ENCODE measurements at regions not wholly inside any gene's neighbourhood (a gene's known extent, or its start where the extent isn't known, plus 50 kb on each side); places are given as distances from the start of the nearest gene placed in this dataset.
"Not testable (repeated sequence)": the region's sequence is repeated elsewhere in the genome, so short reads cannot be mapped to it uniquely, and the experiment has no call there.

DNA sequence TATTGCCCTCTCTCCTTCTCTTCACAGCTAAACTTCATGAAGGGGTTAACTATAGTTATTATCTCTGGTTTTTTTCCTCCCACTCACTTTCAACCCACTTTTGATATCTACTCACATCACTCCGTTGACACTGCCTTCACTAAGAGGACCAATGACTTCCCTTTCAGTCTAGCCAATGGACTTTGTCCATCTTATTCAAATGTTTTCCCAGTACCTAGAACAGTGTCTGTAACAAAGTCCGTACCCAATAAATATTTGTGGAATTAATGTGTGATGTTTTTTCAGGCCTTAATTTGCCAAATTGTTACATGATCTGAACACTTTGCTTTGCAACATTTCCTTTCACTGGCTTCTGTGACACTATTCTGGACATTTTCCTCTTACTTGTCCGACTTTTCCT, 106.0 kb upstream of the AR start:
- no peaks in the 10 kb centered on the region for H3K27me3 Mint-ChIP-seq
- H3K9me3 Mint-ChIP-seq, result peaks cover 3% of the 10 kb centered on the region
- no peak overlapping the region for H3K4me3 Mint-ChIP-seq
- Histone ChIP-seq H3K4me3 (ENCODE audit: low read length) (no peak overlapping the region), H3K27ac (ENCODE audit: low read depth in 1 of 2, low read length in 2 of 2) (no peak overlapping the region), H3K36me3 (ENCODE audit: insufficient read depth, low read length) (no peaks in the 10 kb centered on the region), H3K27me3 (ENCODE audit: control insufficient read depth in 1 of 2, insufficient read depth in 2 of 2, low read length in 2 of 2) (no peaks in the 10 kb centered on the region), H3K4me1 (ENCODE audit: insufficient read depth, low read length) (no peaks in the 10 kb centered on the region), H3K9me3 (ENCODE audit: control insufficient read depth in 1 of 2, insufficient read depth in 1 of 2, low read length in 2 of 2) (no peaks in the 10 kb centered on the region)
- intact Hi-C loops (cut with DNase I, micrococcal nuclease), result no loop called here
- ATAC-seq (ENCODE audit: poor library complexity) (no peak), DNase-seq (no peak)
- H3K4me1 Mint-ChIP-seq (ENCODE audit: low read depth), result no peaks in the 10 kb centered on the region
- H3K27ac Mint-ChIP-seq, result no peak overlapping the region
- ChIA-PET POLR2A (no interaction called here), CTCF (no interaction called here)
- no peaks in the 10 kb centered on the region for H3K36me3 Mint-ChIP-seq (ENCODE audit: low read depth)
- TF ChIP-seq, protein P1, sequence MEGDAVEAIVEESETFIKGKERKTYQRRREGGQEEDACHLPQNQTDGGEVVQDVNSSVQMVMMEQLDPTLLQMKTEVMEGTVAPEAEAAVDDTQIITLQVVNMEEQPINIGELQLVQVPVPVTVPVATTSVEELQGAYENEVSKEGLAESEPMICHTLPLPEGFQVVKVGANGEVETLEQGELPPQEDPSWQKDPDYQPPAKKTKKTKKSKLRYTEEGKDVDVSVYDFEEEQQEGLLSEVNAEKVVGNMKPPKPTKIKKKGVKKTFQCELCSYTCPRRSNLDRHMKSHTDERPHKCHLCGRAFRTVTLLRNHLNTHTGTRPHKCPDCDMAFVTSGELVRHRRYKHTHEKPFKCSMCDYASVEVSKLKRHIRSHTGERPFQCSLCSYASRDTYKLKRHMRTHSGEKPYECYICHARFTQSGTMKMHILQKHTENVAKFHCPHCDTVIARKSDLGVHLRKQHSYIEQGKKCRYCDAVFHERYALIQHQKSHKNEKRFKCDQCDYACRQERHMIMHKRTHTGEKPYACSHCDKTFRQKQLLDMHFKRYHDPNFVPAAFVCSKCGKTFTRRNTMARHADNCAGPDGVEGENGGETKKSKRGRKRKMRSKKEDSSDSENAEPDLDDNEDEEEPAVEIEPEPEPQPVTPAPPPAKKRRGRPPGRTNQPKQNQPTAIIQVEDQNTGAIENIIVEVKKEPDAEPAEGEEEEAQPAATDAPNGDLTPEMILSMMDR (IDR thresholded peaks at IDR 0.05), result no peak

DNA sequence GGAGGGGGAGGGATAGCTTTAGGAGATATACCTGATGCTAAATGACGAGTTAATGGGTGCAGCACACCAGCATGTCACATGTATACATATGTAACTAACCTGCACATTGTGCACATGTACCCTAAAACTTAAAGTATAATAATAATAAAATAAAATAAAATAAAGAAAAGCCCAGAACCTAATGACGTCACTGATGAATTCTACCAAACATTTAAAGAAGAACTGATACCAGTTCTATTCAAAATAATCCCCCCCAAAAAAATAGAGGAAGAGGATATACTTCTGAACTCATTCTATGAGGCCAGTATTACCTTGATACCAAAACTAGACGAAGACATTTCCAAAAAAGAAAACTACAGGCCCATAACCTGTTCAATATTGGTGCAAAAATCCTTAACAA, 68.6 kb upstream of the AR start:
- H3K36me3 ChIP-seq (ENCODE audit: insufficient read depth, low read length); H3K9me3 ChIP-seq (ENCODE audit: control insufficient read depth in 1 of 2, insufficient read depth in 1 of 2, low read length in 2 of 2); POLR2A ChIA-PET; H3K4me1 Mint-ChIP-seq (ENCODE audit: low read depth); H3K4me1 ChIP-seq (ENCODE audit: insufficient read depth, low read length); H3K27me3 Mint-ChIP-seq; H3K4me3 Mint-ChIP-seq; H3K27ac Mint-ChIP-seq; H3K27me3 ChIP-seq (ENCODE audit: control insufficient read depth in 1 of 2, insufficient read depth in 2 of 2, low read length in 2 of 2); CTCF ChIA-PET; DNase-seq; intact Hi-C loops (cut with DNase I, micrococcal nuclease); H3K27ac ChIP-seq (ENCODE audit: low read depth in 1 of 2, low read length in 2 of 2); ATAC-seq (ENCODE audit: poor library complexity); H3K9me3 Mint-ChIP-seq; H3K36me3 Mint-ChIP-seq (ENCODE audit: low read depth); H3K4me3 ChIP-seq (ENCODE audit: low read length): not testable (repeated sequence)

DNA sequence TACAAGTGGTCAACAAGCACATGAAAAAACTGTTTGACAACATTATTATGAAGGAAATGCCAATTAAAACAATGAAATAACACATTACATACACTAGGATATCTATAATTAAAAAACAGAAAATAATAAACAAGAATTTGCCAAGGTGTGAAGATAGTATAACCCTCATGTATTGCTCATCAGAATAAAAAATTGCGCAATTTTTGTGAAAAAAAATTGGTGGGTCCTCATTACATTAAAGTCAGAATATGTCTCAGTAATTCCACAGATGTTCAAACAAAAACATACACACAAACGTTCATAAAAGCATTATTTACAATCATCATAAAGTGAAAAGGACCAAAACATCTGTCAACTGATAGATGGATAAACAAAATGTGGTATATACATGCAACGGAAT, 63.0 kb upstream of the AR start:
- no peak for ATAC-seq (ENCODE audit: poor library complexity)
- CTCF ChIA-PET, result no interaction called here
- no peak overlapping the region for H3K4me3 Mint-ChIP-seq
- no peaks in the 10 kb centered on the region for H3K36me3 ChIP-seq (ENCODE audit: insufficient read depth, low read length)
- H3K9me3 Mint-ChIP-seq, result no peaks in the 10 kb centered on the region
- H3K9me3 ChIP-seq (ENCODE audit: control insufficient read depth in 1 of 2, insufficient read depth in 1 of 2, low read length in 2 of 2), result no peaks in the 10 kb centered on the region
- intact Hi-C loops (cut with DNase I, micrococcal nuclease), result no loop called here
- no peaks in the 10 kb centered on the region for H3K27me3 Mint-ChIP-seq
- TF ChIP-seq, protein P1 (IDR thresholded peaks at IDR 0.05), result no peak
- H3K4me3 ChIP-seq (ENCODE audit: low read length), result no peak overlapping the region
- no peaks in the 10 kb centered on the region for H3K36me3 Mint-ChIP-seq (ENCODE audit: low read depth)
- POLR2A ChIA-PET, result no interaction called here
- H3K27ac ChIP-seq (ENCODE audit: low read depth in 1 of 2, low read length in 2 of 2), result no peak overlapping the region
- no peak for DNase-seq
- H3K4me1 ChIP-seq (ENCODE audit: insufficient read depth, low read length), result no peaks in the 10 kb centered on the region
- H3K27ac Mint-ChIP-seq, result no peak overlapping the region
- H3K4me1 Mint-ChIP-seq (ENCODE audit: low read depth), result no peaks in the 10 kb centered on the region
- no peaks in the 10 kb centered on the region for H3K27me3 ChIP-seq (ENCODE audit: control insufficient read depth in 1 of 2, insufficient read depth in 2 of 2, low read length in 2 of 2)
